ENCODE measurements at regions not wholly inside any gene's neighbourhood (a gene's known extent, or its start where the extent isn't known, plus 50 kb on each side); places are given as distances from the start of the nearest gene placed in this dataset.

GRCh38 chr2:136215908-136216472 lies 98.0 kb upstream of the CXCR4 start:
- H3K9ac ChIP-seq (ENCODE audit: low read length in 3 of 3), result no peak overlapping the region
- no peak for DNase-seq
- H3K4me1 ChIP-seq (ENCODE audit: control insufficient read depth in 2 of 3, insufficient read depth in 2 of 3, low read depth in 1 of 3, low read length in 3 of 3), result peaks cover 0 to 2% (median 0%) of the 10 kb centered on the region in 3 donors
- intact Hi-C loops (cut with DNase I), result no loop called here
- no peaks in the 10 kb centered on the region for H3K36me3 ChIP-seq (ENCODE audit: control insufficient read depth in 2 of 3, insufficient read depth in 3 of 3, low read length in 3 of 3)
- H3K27ac ChIP-seq (ENCODE audit: low read depth in 2 of 2, low read length in 2 of 2), result no peak overlapping the region
- H3K27me3 ChIP-seq (ENCODE audit: control insufficient read depth, insufficient read depth, low read length), result no peaks in the 10 kb centered on the region
- no peaks in the 10 kb centered on the region for H3K9me3 ChIP-seq (ENCODE audit: control insufficient read depth in 2 of 3, insufficient read depth in 1 of 3, low read length in 3 of 3)
- H3K4me3 ChIP-seq (ENCODE audit: low read length in 3 of 3), result no peak overlapping the region
- FAIRE-seq, result no peak
- TF ChIP-seq CTCF (IDR thresholded peaks at IDR 0.05; ENCODE audit: borderline replicate concordance, extremely low read depth, insufficient read depth), result no peak

GRCh38 chr2:136215449-136215848 lies 97.5 kb upstream of the CXCR4 start:
- H3K9ac ChIP-seq (ENCODE audit: low read length in 3 of 3), result no peak overlapping the region
- H3K27me3 ChIP-seq (ENCODE audit: control insufficient read depth, insufficient read depth, low read length), result no peaks in the 10 kb centered on the region
- DNase-seq (no peak), FAIRE-seq (no peak)
- H3K36me3 ChIP-seq (ENCODE audit: control insufficient read depth in 2 of 3, insufficient read depth in 3 of 3, low read length in 3 of 3), result no peaks in the 10 kb centered on the region
- H3K9me3 ChIP-seq (ENCODE audit: control insufficient read depth in 2 of 3, insufficient read depth in 1 of 3, low read length in 3 of 3), result peaks cover 0 to 3% (median 0%) of the 10 kb centered on the region in 3 donors
- H3K27ac ChIP-seq (ENCODE audit: low read depth in 2 of 2, low read length in 2 of 2), result no peak overlapping the region
- peaks cover 0 to 2% (median 0%) of the 10 kb centered on the region in 3 donors for H3K4me1 ChIP-seq (ENCODE audit: control insufficient read depth in 2 of 3, insufficient read depth in 2 of 3, low read depth in 1 of 3, low read length in 3 of 3)
- no peak for TF ChIP-seq CTCF (IDR thresholded peaks at IDR 0.05; ENCODE audit: borderline replicate concordance, extremely low read depth, insufficient read depth)
- no peak overlapping the region for H3K4me3 ChIP-seq (ENCODE audit: low read length in 3 of 3)
- intact Hi-C loops (cut with DNase I), result no loop called here

- DNase-seq (no peak), FAIRE-seq (no peak)
- no peak overlapping the region for H3K4me3 ChIP-seq (ENCODE audit: low read length in 3 of 3)
- TF ChIP-seq CTCF (IDR thresholded peaks at IDR 0.05; ENCODE audit: borderline replicate concordance, extremely low read depth, insufficient read depth), result no peak
- no peaks in the 10 kb centered on the region for H3K27me3 ChIP-seq (ENCODE audit: control insufficient read depth, insufficient read depth, low read length)
- no peak overlapping the region for H3K27ac ChIP-seq (ENCODE audit: low read depth in 2 of 2, low read length in 2 of 2)
- H3K9me3 ChIP-seq (ENCODE audit: control insufficient read depth in 2 of 3, insufficient read depth in 1 of 3, low read length in 3 of 3), result peaks cover 0 to 3% (median 0%) of the 10 kb centered on the region in 3 donors
- no peaks in the 10 kb centered on the region for H3K36me3 ChIP-seq (ENCODE audit: control insufficient read depth in 2 of 3, insufficient read depth in 3 of 3, low read length in 3 of 3)
- no peak overlapping the region for H3K9ac ChIP-seq (ENCODE audit: low read length in 3 of 3)
- intact Hi-C loops (cut with DNase I), result no loop called here
- peaks cover 0 to 2% (median 0%) of the 10 kb centered on the region in 3 donors for H3K4me1 ChIP-seq (ENCODE audit: control insufficient read depth in 2 of 3, insufficient read depth in 2 of 3, low read depth in 1 of 3, low read length in 3 of 3)
These were observed 96.6 kb upstream of the CXCR4 start for GRCh38 chr2:136214307-136215200.

Measured in kidney (tissue), 13 donors.